ENCODE measurements at regions not wholly inside any gene's neighbourhood (a gene's known extent, or its start where the extent isn't known, plus 50 kb on each side); places are given as distances from the start of the nearest gene placed in this dataset.

- H3K9me3 ChIP-seq (ENCODE audit: low read depth, low read length): no peaks in the 10 kb centered on the region
- H3K4me2 ChIP-seq (ENCODE audit: insufficient read depth, low read length): no peak overlapping the region
- H2AFZ ChIP-seq (ENCODE audit: low read length): no peak overlapping the region
- no peak for TF ChIP-seq CTCF (IDR thresholded peaks at IDR 0.05; ENCODE audit: extremely low read depth, low read depth, low read length)
- H3K27me3 ChIP-seq (ENCODE audit: insufficient read depth, low read length): no peaks in the 10 kb centered on the region
- no peak for DNase-seq (ENCODE audit: insufficient read length, low spot score, missing footprints)
- H3K27ac ChIP-seq (ENCODE audit: low read depth, low read length): no peak overlapping the region
- no peaks in the 10 kb centered on the region for H3K36me3 ChIP-seq (ENCODE audit: insufficient read depth, low read length)
- no peak overlapping the region for H3K4me3 ChIP-seq (ENCODE audit: insufficient read depth, low read length)
- no peaks in the 10 kb centered on the region for H4K20me1 ChIP-seq (ENCODE audit: insufficient read depth, low read length)
- H3K4me1 ChIP-seq (ENCODE audit: insufficient read depth, low read length): no peaks in the 10 kb centered on the region
- no peaks in the 10 kb centered on the region for H3K79me2 ChIP-seq (ENCODE audit: insufficient read depth, low read length)
These were observed 458.1 kb upstream of the PCDH20 start for GRCh38 chr13:61873717-61874116.

GRCh38 chr13:61857198-61857597 lies 441.5 kb upstream of the PCDH20 start:
- no peak overlapping the region for H3K27ac ChIP-seq (ENCODE audit: low read depth, low read length)
- no peak overlapping the region for H2AFZ ChIP-seq (ENCODE audit: low read length)
- H3K36me3 ChIP-seq (ENCODE audit: insufficient read depth, low read length): no peaks in the 10 kb centered on the region
- no peaks in the 10 kb centered on the region for H4K20me1 ChIP-seq (ENCODE audit: insufficient read depth, low read length)
- DNase-seq (ENCODE audit: insufficient read length, low spot score, missing footprints): no peak
- H3K27me3 ChIP-seq (ENCODE audit: insufficient read depth, low read length): no peaks in the 10 kb centered on the region
- no peak overlapping the region for H3K4me2 ChIP-seq (ENCODE audit: insufficient read depth, low read length)
- H3K4me3 ChIP-seq (ENCODE audit: insufficient read depth, low read length): no peak overlapping the region
- H3K4me1 ChIP-seq (ENCODE audit: insufficient read depth, low read length): no peaks in the 10 kb centered on the region
- TF ChIP-seq CTCF (IDR thresholded peaks at IDR 0.05; ENCODE audit: extremely low read depth, low read depth, low read length): no peak
- no peaks in the 10 kb centered on the region for H3K79me2 ChIP-seq (ENCODE audit: insufficient read depth, low read length)
- no peaks in the 10 kb centered on the region for H3K9me3 ChIP-seq (ENCODE audit: low read depth, low read length)

- H4K20me1 ChIP-seq (ENCODE audit: insufficient read depth, low read length): no peaks in the 10 kb centered on the region
- no peak for TF ChIP-seq CTCF (IDR thresholded peaks at IDR 0.05; ENCODE audit: extremely low read depth, low read depth, low read length)
- no peak overlapping the region for H3K27ac ChIP-seq (ENCODE audit: low read depth, low read length)
These were observed 436.5 kb upstream of the PCDH20 start for GRCh38 chr13:61852116-61852619.

GRCh38 chr13:61850794-61851193 lies 435.1 kb upstream of the PCDH20 start:
- Histone ChIP-seq H3K4me1 (ENCODE audit: insufficient read depth, low read length) (no peaks in the 10 kb centered on the region), H2AFZ (ENCODE audit: low read length) (no peak overlapping the region), H3K4me2 (ENCODE audit: insufficient read depth, low read length) (no peak overlapping the region), H3K9me3 (ENCODE audit: low read depth, low read length) (no peaks in the 10 kb centered on the region), H4K20me1 (ENCODE audit: insufficient read depth, low read length) (no peaks in the 10 kb centered on the region), H3K27me3 (ENCODE audit: insufficient read depth, low read length) (no peaks in the 10 kb centered on the region), H3K4me3 (ENCODE audit: insufficient read depth, low read length) (no peak overlapping the region), H3K79me2 (ENCODE audit: insufficient read depth, low read length) (no peaks in the 10 kb centered on the region), H3K27ac (ENCODE audit: low read depth, low read length) (no peak overlapping the region), H3K36me3 (ENCODE audit: insufficient read depth, low read length) (no peaks in the 10 kb centered on the region)
- no peak for TF ChIP-seq CTCF (IDR thresholded peaks at IDR 0.05; ENCODE audit: extremely low read depth, low read depth, low read length)
- DNase-seq (ENCODE audit: insufficient read length, low spot score, missing footprints): no peak

More at GRCh38 chr13:61852116-61852619, 436.5 kb upstream of the PCDH20 start:
- Histone ChIP-seq H3K36me3 (ENCODE audit: insufficient read depth, low read length) (no peaks in the 10 kb centered on the region), H2AFZ (ENCODE audit: low read length) (no peak overlapping the region), H3K4me3 (ENCODE audit: insufficient read depth, low read length) (no peak overlapping the region), H3K4me2 (ENCODE audit: insufficient read depth, low read length) (no peak overlapping the region), H3K9me3 (ENCODE audit: low read depth, low read length) (no peaks in the 10 kb centered on the region), H3K27me3 (ENCODE audit: insufficient read depth, low read length) (no peaks in the 10 kb centered on the region), H3K4me1 (ENCODE audit: insufficient read depth, low read length) (no peaks in the 10 kb centered on the region), H3K79me2 (ENCODE audit: insufficient read depth, low read length) (no peaks in the 10 kb centered on the region)
- no peak for DNase-seq (ENCODE audit: insufficient read length, low spot score, missing footprints)

Data from osteoblast (primary cell).